HEK293 (cell line): ENCODE measurements at regions not wholly inside any gene's neighbourhood (a gene's known extent, or its start where the extent isn't known, plus 50 kb on each side); places are given as distances from the start of the nearest gene placed in this dataset.

Source experiments
- CTCF ChIA-PET: fragments of 350-600 bp; formaldehyde crosslinking; extraction: SDS; loops from one replicate; lab custom pipeline; 2021; ENCODE audit warnings: antibody characterized with exemption; lab: Yijun Ruan, JAX
- POLR2A ChIA-PET: fragments of 300-600 bp; formaldehyde crosslinking; extraction: SDS; loops from one replicate; lab custom pipeline; 2020; ENCODE audit warnings: antibody characterized with exemption, inconsistent platforms; lab: Yijun Ruan, JAX
- H3K27ac ChIP-seq: fragments of 200-500 bp; sonication (Bioruptor generic); 2 replicates; pipeline ENCODE4 v1.5.1; 2014; ENCODE audit warnings: low read depth, low read length, control low read depth, inconsistent platforms; ENCODE audit errors: extremely low read depth
- H3K36me3 ChIP-seq, 2 experiments: fragments of 200-500 bp in 1 of 2; sonication (Bioruptor generic) in 1 of 2; 1 replicate in 1 of 2; 2 replicates in 1 of 2; pipeline ENCODE4 v1.5.1; 2014 to 2017; ENCODE audit warnings: inconsistent platforms in 2 of 2, low read length in 2 of 2; ENCODE audit not compliant: control insufficient read depth in 2 of 2, insufficient read depth in 1 of 2
- H3K4me1 ChIP-seq: fragments of 200-500 bp; sonication (Bioruptor generic); 2 replicates; pipeline ENCODE4 v1.5.1; 2014; ENCODE audit warnings: mild to moderate bottlenecking, low read length, inconsistent platforms; ENCODE audit not compliant: control insufficient read depth, insufficient read depth
- H3K4me3 ChIP-seq: 2 replicates; pipeline ENCODE4 v1.5.1; 2011; ENCODE audit warnings: low read depth, mild to moderate bottlenecking, control low read depth, low read length, moderate library complexity
- H3K9me3 ChIP-seq: fragments of 200-500 bp; sonication (Bioruptor generic); 2 replicates; pipeline ENCODE4 v1.5.1; 2014; ENCODE audit warnings: low read depth, low read length, inconsistent platforms; ENCODE audit not compliant: control insufficient read depth, insufficient read depth
- CTCF ChIP-seq: fragments of 450-650 bp; formaldehyde crosslinking; IDR thresholded peaks from 2 replicates; pipeline ENCODE4 v1.5.1; 2016; ENCODE audit warnings: missing biosample characterization, missing genetic modification characterization
- EGR2 ChIP-seq: fragments of 450-650 bp; formaldehyde crosslinking; IDR thresholded peaks from 2 replicates; pipeline ENCODE4 v1.5.1; 2016; ENCODE audit warnings: low read depth, missing biosample characterization, missing genetic modification characterization
- GLIS2 ChIP-seq: fragments of 450-650 bp; formaldehyde crosslinking; IDR thresholded peaks from 2 replicates; pipeline ENCODE4 v1.5.1; 2016; ENCODE audit warnings: missing biosample characterization, missing genetic modification characterization
- KLF1 ChIP-seq: fragments of 450-650 bp; formaldehyde crosslinking; IDR thresholded peaks from 2 replicates; pipeline ENCODE4 v1.5.1; 2016; ENCODE audit warnings: missing biosample characterization, missing genetic modification characterization
- KLF16 ChIP-seq: fragments of 450-650 bp; formaldehyde crosslinking; IDR thresholded peaks from 2 replicates; pipeline ENCODE4 v1.5.1; 2017; ENCODE audit warnings: missing biosample characterization, missing genetic modification characterization
- MYNN ChIP-seq: fragments of 450-650 bp; formaldehyde crosslinking; IDR thresholded peaks from 2 replicates; pipeline ENCODE4 v1.5.1; 2016; ENCODE audit warnings: missing biosample characterization, missing genetic modification characterization, borderline replicate concordance
- ZBTB1 ChIP-seq: fragments of 450-650 bp; formaldehyde crosslinking; IDR thresholded peaks from 2 replicates; pipeline ENCODE4 v1.5.1; 2016; ENCODE audit warnings: missing biosample characterization, missing genetic modification characterization
- ZBTB17 ChIP-seq: fragments of 450-650 bp; formaldehyde crosslinking; IDR thresholded peaks from 2 replicates; pipeline ENCODE4 v1.5.1; 2016; ENCODE audit warnings: missing biosample characterization, missing genetic modification characterization
- ZIC2 ChIP-seq: fragments of 450-650 bp; formaldehyde crosslinking; IDR thresholded peaks from 2 replicates; pipeline ENCODE4 v1.5.1; 2016; ENCODE audit warnings: missing biosample characterization, missing genetic modification characterization
- ZNF174 ChIP-seq: fragments of 450-650 bp; formaldehyde crosslinking; IDR thresholded peaks from 2 replicates; pipeline ENCODE4 v1.5.0; 2017; ENCODE audit warnings: missing biosample characterization, mild to moderate bottlenecking, missing genetic modification characterization
- ZNF175 ChIP-seq: fragments of 450-650 bp; formaldehyde crosslinking; IDR thresholded peaks from 2 replicates; pipeline ENCODE4 v1.5.1; 2016; ENCODE audit warnings: missing biosample characterization, missing genetic modification characterization
- ZNF19 ChIP-seq: fragments of 450-650 bp; formaldehyde crosslinking; IDR thresholded peaks from 2 replicates; pipeline ENCODE4; 2016; ENCODE audit warnings: missing biosample characterization, missing genetic modification characterization, low read depth
- ZNF23 ChIP-seq: fragments of 450-650 bp; formaldehyde crosslinking; IDR thresholded peaks from 2 replicates; pipeline ENCODE4 v1.5.1; 2016; ENCODE audit warnings: missing biosample characterization, missing genetic modification characterization, borderline replicate concordance
- ZNF248 ChIP-seq: fragments of 450-650 bp; formaldehyde crosslinking; IDR thresholded peaks from 2 replicates; pipeline ENCODE4 v1.5.1; 2017; ENCODE audit warnings: missing biosample characterization, missing genetic modification characterization
- ZNF391 ChIP-seq: fragments of 450-650 bp; formaldehyde crosslinking; IDR thresholded peaks from 2 replicates; pipeline ENCODE4 v1.5.1; 2016; ENCODE audit warnings: low read depth, missing biosample characterization, missing genetic modification characterization, borderline replicate concordance
- ZNF416 ChIP-seq: fragments of 450-650 bp; formaldehyde crosslinking; IDR thresholded peaks from 2 replicates; pipeline ENCODE4 v1.5.1; 2016; ENCODE audit warnings: missing biosample characterization, missing genetic modification characterization
- ZNF555 ChIP-seq: fragments of 450-650 bp; formaldehyde crosslinking; conservative IDR thresholded peaks from 2 replicates; pipeline ENCODE4 v1.5.1; 2017; ENCODE audit warnings: missing biosample characterization, mild to moderate bottlenecking, missing genetic modification characterization, inconsistent platforms
- ZNF623 ChIP-seq: fragments of 450-650 bp; formaldehyde crosslinking; IDR thresholded peaks from 2 replicates; pipeline ENCODE4 v1.5.1; 2016; ENCODE audit warnings: missing biosample characterization, missing genetic modification characterization
- ZNF626 ChIP-seq: fragments of 450-650 bp; sonication (Bioruptor Pico); formaldehyde crosslinking; IDR thresholded peaks from 2 replicates; pipeline ENCODE4 v1.5.1; 2018; ENCODE audit warnings: missing biosample characterization, missing genetic modification characterization, inconsistent platforms
- ZNF639 ChIP-seq: fragments of 450-650 bp; formaldehyde crosslinking; IDR thresholded peaks from 2 replicates; pipeline ENCODE4 v1.5.1; 2016; ENCODE audit warnings: missing biosample characterization, missing genetic modification characterization
- ZNF654 ChIP-seq: fragments of 450-650 bp; formaldehyde crosslinking; IDR thresholded peaks from 2 replicates; pipeline ENCODE4 v1.5.1; 2016; ENCODE audit warnings: low read depth, missing biosample characterization, missing genetic modification characterization
- ZNF701 ChIP-seq: fragments of 450-650 bp; formaldehyde crosslinking; IDR thresholded peaks from 2 replicates; pipeline ENCODE4 v1.5.1; 2016; ENCODE audit warnings: missing biosample characterization, missing genetic modification characterization
- ZNF792 ChIP-seq: fragments of 450-650 bp; formaldehyde crosslinking; IDR thresholded peaks from 2 replicates; pipeline ENCODE4 v1.5.1; 2016; ENCODE audit warnings: missing biosample characterization, missing genetic modification characterization
- ZSCAN30 ChIP-seq: fragments of 450-650 bp; IDR thresholded peaks from 2 replicates; pipeline ENCODE4 v1.5.1; 2018; ENCODE audit warnings: missing biosample characterization, mild to moderate bottlenecking, missing genetic modification characterization, moderate library complexity

- CTCF ChIA-PET, result interaction anchor here (0.6 to 11.3 kb wide), 56 partner anchors 9 to 624 kb away, joined by 3 to 230 read pairs (median 4); partner anchors contain the start of gene TNFRSF21
- no peaks in the 10 kb centered on the region for H3K36me3 ChIP-seq
- H3K4me1 ChIP-seq, result no peaks in the 10 kb centered on the region
- TF ChIP-seq ZSCAN30 (tag by site-specific recombination) (peak; percentile 60), ZBTB17 (tag by site-specific recombination) (peak; percentile 43; the same call in 1 of the 2 replicates), ZNF623 (no peak), ZNF792 (tag by site-specific recombination) (no peak), ZNF654 (tag by site-specific recombination) (peak; percentile 86), ZNF175 (tag by site-specific recombination) (no peak), CTCF (tag by site-specific recombination) (peak; percentile 56)
- no peak overlapping the region for H3K27ac ChIP-seq
- no peak overlapping the region for H3K4me3 ChIP-seq
- POLR2A ChIA-PET, result interaction anchor here (0.5 to 0.8 kb wide), 2 partner anchors 73 to 208 kb away, joined by 3 read pairs; no protein-coding TSS in a partner anchor
- no peaks in the 10 kb centered on the region for H3K9me3 ChIP-seq
Observed at GRCh38 chr6:47097092-47097945, 55.2 kb upstream of the ADGRF1 start.

DNA sequence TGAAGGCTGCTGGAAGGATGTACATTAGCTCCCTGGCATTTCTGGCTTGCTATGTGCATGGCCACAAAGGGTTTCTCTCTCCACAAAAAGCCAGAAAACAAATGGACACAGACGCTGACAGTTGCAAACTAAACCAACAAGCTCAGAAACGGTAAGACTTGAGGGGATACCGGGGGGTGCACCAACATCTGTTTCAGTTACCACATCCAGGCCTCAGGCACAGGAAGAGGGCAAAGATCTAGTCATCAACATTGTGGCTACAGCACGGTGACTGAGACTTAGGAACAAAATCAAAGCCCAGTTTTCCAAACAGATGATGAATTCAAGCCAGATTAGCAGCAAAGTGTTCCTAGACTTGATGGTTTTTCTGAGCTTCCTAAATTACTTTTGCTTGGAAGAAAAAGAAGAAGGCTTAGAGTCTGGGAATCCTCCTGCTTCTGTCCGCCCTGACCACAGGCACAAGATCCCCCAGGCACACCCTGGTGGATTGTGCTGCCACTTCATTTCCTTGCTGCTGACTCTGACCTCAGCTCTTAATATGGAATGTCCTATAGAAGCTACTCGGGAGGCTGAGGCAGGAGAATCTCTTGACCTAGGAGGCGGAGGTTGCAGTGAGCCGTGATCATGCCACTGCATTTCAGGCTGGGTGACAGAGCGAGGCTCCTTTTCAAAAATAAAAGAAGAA, 54.2 kb upstream of the ADGRF1 start:
- H3K4me1 ChIP-seq, result no peaks in the 10 kb centered on the region
- CTCF ChIA-PET, result interaction anchor here (0.5 to 11.3 kb wide), 20 partner anchors 10 to 571 kb away, joined by 3 to 230 read pairs (median 4); partner anchors contain the start of gene TNFRSF21
- TF ChIP-seq ZNF639 (no peak), KLF1 (tag by site-specific recombination) (no peak), GLIS2 (tag by site-specific recombination) (no peak), ZNF626 (tag by site-specific recombination) (no peak), ZNF19 (tag by site-specific recombination) (no peak), ZNF416 (tag by site-specific recombination) (no peak), ZNF23 (tag by site-specific recombination) (no peak), ZNF555 (tag by site-specific recombination) (no peak), MYNN (tag by site-specific recombination) (no peak), ZNF391 (tag by site-specific recombination) (no peak), CTCF (tag by site-specific recombination) (no peak), KLF16 (tag by site-specific recombination) (no peak), ZNF248 (no peak), EGR2 (tag by site-specific recombination) (no peak), ZBTB1 (no peak), ZNF175 (tag by site-specific recombination) (no peak), ZIC2 (no peak), ZNF701 (no peak), ZNF174 (tag by site-specific recombination) (no peak)
- TF ChIP-seq, all 188 proteins: peak for 0
- Histone ChIP-seq H3K36me3 (no peaks in the 10 kb centered on the region), H3K9me3 (no peaks in the 10 kb centered on the region), H3K27ac (no peak overlapping the region), H3K4me3 (no peak overlapping the region)
- POLR2A ChIA-PET, result interaction anchor here (0.6 kb wide), 1 partner anchor 11 kb away, joined by 3 read pairs; no protein-coding TSS in a partner anchor
